Smooth muscle cell (in vitro differentiated cells): ENCODE measurements at regions not wholly inside any gene's neighbourhood (a gene's known extent, or its start where the extent isn't known, plus 50 kb on each side); places are given as distances from the start of the nearest gene placed in this dataset.

ENCODE experiments used
- DNase-seq: peaks from one replicate; lab custom pipeline; 2025; ENCODE audit not compliant: unreplicated experiment; lab: John Stamatoyannopoulos, UW
- H2AFZ ChIP-seq: fragments of 200-600 bp; sonication (generic); 2 replicates; pipeline ENCODE4 v1.6.0; 2016; ENCODE audit warnings: antibody characterized with exemption, low read depth, mild to moderate bottlenecking
- H3F3A ChIP-seq: fragments of 200-600 bp; sonication (generic); 2 replicates; pipeline ENCODE4 v1.6.0; 2017; ENCODE audit warnings: antibody characterized with exemption, low read depth
- H3K27ac ChIP-seq: fragments of 200-600 bp; sonication (generic); 2 replicates; pipeline ENCODE4 v1.5.1; 2016; ENCODE audit warnings: low read depth, mild to moderate bottlenecking
- H3K27me3 ChIP-seq: fragments of 200-600 bp; sonication (generic); 2 replicates; pipeline ENCODE4 v1.6.1; 2016; ENCODE audit warnings: low read depth, mild to moderate bottlenecking
- H3K36me3 ChIP-seq: fragments of 200-600 bp; sonication (generic); 2 replicates; pipeline ENCODE4 v1.5.1; 2016; ENCODE audit warnings: low read depth
- H3K4me1 ChIP-seq: fragments of 200-600 bp; sonication (generic); 2 replicates; pipeline ENCODE4 v1.5.1; 2016; ENCODE audit warnings: low read depth
- H3K4me2 ChIP-seq: fragments of 200-600 bp; sonication (generic); 2 replicates; pipeline ENCODE4 v1.6.0; 2016; ENCODE audit warnings: mild to moderate bottlenecking
- H3K4me3 ChIP-seq: fragments of 200-600 bp; sonication (generic); 2 replicates; pipeline ENCODE4 v1.5.1; 2016; ENCODE audit warnings: mild to moderate bottlenecking
- H3K79me2 ChIP-seq: fragments of 200-600 bp; sonication (generic); 2 replicates; pipeline ENCODE4 v1.6.0; 2016; ENCODE audit warnings: low read depth, mild to moderate bottlenecking
- H3K9ac ChIP-seq: fragments of 200-600 bp; sonication (generic); 2 replicates; pipeline ENCODE4 v1.6.0; 2016; ENCODE audit warnings: low read depth
- H3K9me3 ChIP-seq: fragments of 200-600 bp; sonication (generic); replicated peaks from 2 replicates; pipeline ENCODE4 v1.5.1; 2016; ENCODE audit warnings: low read depth
- H4K20me1 ChIP-seq: fragments of 200-600 bp; sonication (generic); 2 replicates; pipeline ENCODE4 v1.6.0; 2016; ENCODE audit warnings: low read depth
- WGBS: methylation state at CpG from one replicate; pipeline ENCODE4 v1.1.7; 2016; ENCODE audit warnings: low lambda C conversion rate; 5-methylcytosine and 5-hydroxymethylcytosine counted together
- TF ChIP-seq, protein P1 (sequence below): fragments of 200-600 bp; sonication (generic); IDR thresholded peaks from 2 replicates; pipeline ENCODE4 v1.5.1; 2017; ENCODE audit warnings: borderline replicate concordance, mild to moderate bottlenecking, antibody characterized with exemption; ENCODE audit not compliant: insufficient read depth, poor library complexity, severe bottlenecking

DNA sequence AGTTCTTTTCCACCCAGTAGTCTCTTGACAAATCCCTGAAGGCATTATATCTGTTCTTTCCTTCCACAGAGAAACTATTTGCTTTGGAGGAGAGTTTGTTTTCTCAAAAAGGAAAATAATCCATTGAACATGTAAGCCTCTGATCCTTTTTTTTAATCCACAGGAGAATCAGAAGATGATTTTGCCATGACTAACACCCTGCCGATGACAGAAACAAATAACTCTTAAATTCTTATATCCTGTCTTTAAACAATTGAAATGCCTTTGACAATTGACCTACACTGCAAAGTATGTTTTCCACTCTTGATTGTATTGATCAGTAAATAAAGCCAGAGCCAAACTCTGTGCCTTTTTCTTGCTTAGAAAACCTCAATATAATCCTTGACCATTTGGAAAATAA lies 666.4 kb upstream of the CTNND2 start:
- no peak overlapping the region for H3K4me2 ChIP-seq
- no peak overlapping the region for H3K27ac ChIP-seq
- H3F3A ChIP-seq: no peaks in the 10 kb centered on the region
- no peaks in the 10 kb centered on the region for H3K9me3 ChIP-seq
- TF ChIP-seq, protein P1, sequence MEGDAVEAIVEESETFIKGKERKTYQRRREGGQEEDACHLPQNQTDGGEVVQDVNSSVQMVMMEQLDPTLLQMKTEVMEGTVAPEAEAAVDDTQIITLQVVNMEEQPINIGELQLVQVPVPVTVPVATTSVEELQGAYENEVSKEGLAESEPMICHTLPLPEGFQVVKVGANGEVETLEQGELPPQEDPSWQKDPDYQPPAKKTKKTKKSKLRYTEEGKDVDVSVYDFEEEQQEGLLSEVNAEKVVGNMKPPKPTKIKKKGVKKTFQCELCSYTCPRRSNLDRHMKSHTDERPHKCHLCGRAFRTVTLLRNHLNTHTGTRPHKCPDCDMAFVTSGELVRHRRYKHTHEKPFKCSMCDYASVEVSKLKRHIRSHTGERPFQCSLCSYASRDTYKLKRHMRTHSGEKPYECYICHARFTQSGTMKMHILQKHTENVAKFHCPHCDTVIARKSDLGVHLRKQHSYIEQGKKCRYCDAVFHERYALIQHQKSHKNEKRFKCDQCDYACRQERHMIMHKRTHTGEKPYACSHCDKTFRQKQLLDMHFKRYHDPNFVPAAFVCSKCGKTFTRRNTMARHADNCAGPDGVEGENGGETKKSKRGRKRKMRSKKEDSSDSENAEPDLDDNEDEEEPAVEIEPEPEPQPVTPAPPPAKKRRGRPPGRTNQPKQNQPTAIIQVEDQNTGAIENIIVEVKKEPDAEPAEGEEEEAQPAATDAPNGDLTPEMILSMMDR: no peak
- H3K36me3 ChIP-seq: no peaks in the 10 kb centered on the region
- H3K9ac ChIP-seq: no peak overlapping the region
- no peaks in the 10 kb centered on the region for H3K79me2 ChIP-seq
- H4K20me1 ChIP-seq: no peaks in the 10 kb centered on the region
- WGBS: 68% methylated on average over 1 of the region's 1 CpG
- no peak for DNase-seq
- H3K4me3 ChIP-seq: no peak overlapping the region
- no peak overlapping the region for H2AFZ ChIP-seq
- no peaks in the 10 kb centered on the region for H3K27me3 ChIP-seq
- no peaks in the 10 kb centered on the region for H3K4me1 ChIP-seq

DNA sequence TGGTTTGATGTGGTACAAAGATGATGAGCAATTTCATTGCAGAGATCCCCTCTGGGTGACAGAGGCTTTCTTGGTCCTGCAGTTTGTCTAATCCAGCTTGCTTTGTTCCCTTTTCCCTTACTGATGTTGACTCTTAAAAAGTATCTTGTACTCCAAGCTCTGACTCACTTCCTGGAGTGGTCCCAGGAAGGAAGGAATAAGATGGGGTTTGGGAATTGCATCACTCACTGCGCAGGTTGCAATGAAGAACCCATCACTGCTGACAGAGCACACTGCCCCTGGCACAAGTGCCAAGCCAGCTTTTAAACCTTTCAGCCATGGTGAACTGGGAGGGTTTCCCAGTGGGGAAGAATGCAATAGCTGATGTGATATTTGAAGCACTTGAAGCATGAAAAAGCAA lies 662.2 kb upstream of the CTNND2 start:
- Histone ChIP-seq H3K27me3 (no peaks in the 10 kb centered on the region), H4K20me1 (no peaks in the 10 kb centered on the region), H3K4me2 (no peak overlapping the region), H3K9ac (no peak overlapping the region), H3F3A (no peaks in the 10 kb centered on the region), H3K4me1 (no peaks in the 10 kb centered on the region), H3K27ac (no peak overlapping the region), H3K36me3 (no peaks in the 10 kb centered on the region), H3K9me3 (no peaks in the 10 kb centered on the region), H3K4me3 (no peak overlapping the region), H2AFZ (no peak overlapping the region), H3K79me2 (no peaks in the 10 kb centered on the region)
- TF ChIP-seq, protein P1: no peak
- WGBS: 94% methylated on average over 1 of the region's 1 CpG
- no peak for DNase-seq

DNA sequence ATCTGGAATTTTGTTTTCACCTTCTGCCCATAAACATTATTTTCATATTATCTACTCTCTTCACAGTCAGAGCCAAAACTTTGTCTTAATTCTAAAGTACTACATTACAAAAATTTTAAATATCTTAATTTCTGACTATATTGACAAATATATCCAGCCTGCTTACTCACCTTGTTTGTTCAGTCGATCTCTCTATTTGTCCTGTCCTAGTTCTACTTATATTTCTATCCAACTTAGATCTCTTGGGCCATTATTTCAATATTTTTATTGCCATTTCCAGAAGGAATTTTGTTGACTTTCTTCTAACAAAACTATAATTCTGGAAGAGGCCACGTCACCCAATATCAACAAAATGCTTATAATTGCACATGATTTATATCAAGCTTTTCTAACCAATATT lies 652.8 kb upstream of the CTNND2 start:
- Histone ChIP-seq H3K36me3 (no peaks in the 10 kb centered on the region), H4K20me1 (no peaks in the 10 kb centered on the region), H3K4me3 (no peak overlapping the region), H3K4me2 (no peak overlapping the region), H3F3A (no peaks in the 10 kb centered on the region), H3K4me1 (no peaks in the 10 kb centered on the region), H3K9me3 (no peaks in the 10 kb centered on the region), H3K79me2 (no peaks in the 10 kb centered on the region), H3K27me3 (no peaks in the 10 kb centered on the region), H3K9ac (no peak overlapping the region), H2AFZ (no peak overlapping the region), H3K27ac (no peak overlapping the region)
- WGBS: 89% methylated on average over 2 of the region's 2 CpGs
- TF ChIP-seq, protein P1: no peak
- DNase-seq: no peak

DNA sequence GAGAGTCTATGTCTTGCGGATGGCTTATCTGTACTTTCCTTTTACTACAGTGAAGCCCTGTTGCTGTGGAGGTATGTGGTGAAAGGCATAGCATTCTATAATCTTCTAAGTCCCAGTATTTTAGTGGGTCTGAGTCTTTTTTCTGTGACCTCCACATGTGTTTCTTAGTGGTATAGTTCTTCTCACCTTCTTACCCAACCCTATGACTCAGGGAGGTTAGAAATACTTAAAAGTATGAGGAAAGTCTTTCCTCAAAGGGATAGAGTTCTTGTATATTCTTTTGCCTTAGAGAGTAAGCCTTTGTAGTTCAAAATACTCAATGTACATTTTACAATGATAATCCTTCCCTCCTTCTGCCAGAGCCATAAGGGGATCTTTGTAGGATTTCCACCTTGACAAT lies 621.9 kb upstream of the CTNND2 start:
- no peaks in the 10 kb centered on the region for H3K4me1 ChIP-seq
- TF ChIP-seq, protein P1: no peak
- H3K9ac ChIP-seq: no peak overlapping the region
- 75% methylated on average over 1 of the region's 1 CpG for WGBS
- no peak overlapping the region for H3K4me3 ChIP-seq
- H3K36me3 ChIP-seq: no peaks in the 10 kb centered on the region
- no peak for DNase-seq
- H3K79me2 ChIP-seq: no peaks in the 10 kb centered on the region
- H3K9me3 ChIP-seq: no peaks in the 10 kb centered on the region
- H3K27ac ChIP-seq: no peak overlapping the region
- H2AFZ ChIP-seq: no peak overlapping the region
- no peaks in the 10 kb centered on the region for H3K27me3 ChIP-seq
- H4K20me1 ChIP-seq: no peaks in the 10 kb centered on the region
- H3F3A ChIP-seq: no peaks in the 10 kb centered on the region
- no peak overlapping the region for H3K4me2 ChIP-seq
